Neural progenitor cell (in vitro differentiated cells): ENCODE measurements at regions not wholly inside any gene's neighbourhood (a gene's known extent, or its start where the extent isn't known, plus 50 kb on each side); places are given as distances from the start of the nearest gene placed in this dataset.

Experiments
- DNase-seq: peaks from one replicate; pipeline ENCODE4 v3.0.0-alpha.2; 2016; ENCODE audit warnings: low spot score
- H2AFZ ChIP-seq: fragments of 200-600 bp; sonication (generic); replicated peaks from 2 replicates; pipeline ENCODE4 v1.6.1; 2016; ENCODE audit warnings: antibody characterized with exemption
- H3F3A ChIP-seq: fragments of 200-600 bp; sonication (generic); 2 replicates; pipeline ENCODE4 v1.6.1; 2016; ENCODE audit warnings: antibody characterized with exemption, low read depth
- H3K27ac ChIP-seq: fragments of 200-600 bp; sonication (generic); 2 replicates; pipeline ENCODE4 v1.5.1; 2016; ENCODE audit warnings: mild to moderate bottlenecking
- H3K27me3 ChIP-seq: fragments of 200-600 bp; sonication (generic); 2 replicates; pipeline ENCODE4 v1.6.1; 2016; ENCODE audit warnings: mild to moderate bottlenecking, moderate library complexity
- H3K36me3 ChIP-seq: fragments of 200-600 bp; sonication (generic); 2 replicates; pipeline ENCODE4 v1.5.1; 2016
- H3K4me1 ChIP-seq: fragments of 200-600 bp; sonication (generic); 2 replicates; pipeline ENCODE4 v1.6.1; 2016; ENCODE audit warnings: mixed run types
- H3K4me2 ChIP-seq: fragments of 200-600 bp; sonication (generic); 2 replicates; pipeline ENCODE4 v1.6.1; 2016
- H3K4me3 ChIP-seq: fragments of 200-600 bp; sonication (generic); 2 replicates; pipeline ENCODE4 v1.5.1; 2016
- H3K79me2 ChIP-seq: fragments of 200-600 bp; sonication (generic); 2 replicates; pipeline ENCODE4 v1.6.1; 2016; ENCODE audit warnings: low read depth
- H3K9ac ChIP-seq: fragments of 200-600 bp; sonication (generic); 2 replicates; pipeline ENCODE4 v1.6.1; 2016
- H3K9me3 ChIP-seq: fragments of 200-600 bp; sonication (generic); 2 replicates; pipeline ENCODE4 v1.5.1; 2016; ENCODE audit warnings: low read depth
- H4K20me1 ChIP-seq: fragments of 200-600 bp; sonication (generic); 2 replicates; pipeline ENCODE4 v1.6.1; 2016; ENCODE audit warnings: low read depth
- H3K27ac Mint-ChIP-seq: 3 replicates; pipeline ENCODE4 v1.8.0; 2021; ENCODE audit warnings: mixed read lengths
- H3K27me3 Mint-ChIP-seq: 2 replicates; pipeline ENCODE4 v1.8.0; 2022; ENCODE audit warnings: low read depth, mild to moderate bottlenecking, inconsistent platforms, moderate library complexity, mixed read lengths; ENCODE audit not compliant: insufficient read depth
- H3K36me3 Mint-ChIP-seq: 3 replicates; pipeline ENCODE4 v1.8.0; 2021; ENCODE audit warnings: mixed read lengths
- H3K4me1 Mint-ChIP-seq: 3 replicates; pipeline ENCODE4 v1.8.0; 2021; ENCODE audit warnings: mixed read lengths
- H3K4me3 Mint-ChIP-seq: 3 replicates; pipeline ENCODE4 v1.8.0; 2021; ENCODE audit warnings: mild to moderate bottlenecking, moderate library complexity, mixed read lengths
- H3K9me3 Mint-ChIP-seq: 3 replicates; pipeline ENCODE4 v1.8.0; 2020; ENCODE audit warnings: mixed read lengths
- CTCF ChIP-seq: fragments of 200-600 bp; sonication (generic); IDR thresholded peaks from 2 replicates; pipeline ENCODE4 v1.5.1; 2017; ENCODE audit warnings: antibody characterized with exemption, mild to moderate bottlenecking
- EZH2 ChIP-seq: fragments of 200-600 bp; sonication (generic); IDR thresholded peaks from 2 replicates; pipeline ENCODE4 v1.6.1; 2017; ENCODE audit warnings: antibody characterized with exemption, mild to moderate bottlenecking, moderate library complexity
- EZH2phosphoT487 ChIP-seq: fragments of 200-600 bp; sonication (generic); IDR thresholded peaks from 2 replicates; pipeline ENCODE4 v1.6.1; 2017; ENCODE audit warnings: antibody characterized with exemption

DNA sequence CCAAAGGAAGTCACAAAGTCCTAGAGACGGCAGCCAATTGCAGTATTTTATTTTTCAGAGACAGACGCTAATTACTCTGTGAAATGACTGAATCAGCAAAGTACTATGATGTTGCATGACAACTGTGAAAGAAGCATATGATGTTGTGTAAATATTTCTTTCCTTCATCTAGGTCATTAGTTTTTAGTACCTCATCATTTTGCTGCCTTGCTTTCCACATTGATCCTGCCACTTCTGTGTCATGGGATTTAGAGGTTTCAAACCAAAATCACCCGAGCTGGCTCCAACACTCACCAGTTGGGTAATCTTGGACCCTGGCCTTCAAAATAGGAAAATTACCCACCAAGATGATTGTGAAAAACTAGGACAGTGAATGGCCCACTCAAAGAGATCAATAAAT, 585.2 kb downstream of the ACTL7B start:
- Histone ChIP-seq H3K79me2 (no peaks in the 10 kb centered on the region), H3K4me3 (no peak overlapping the region), H3F3A (peaks cover 14% of the 10 kb centered on the region), H4K20me1 (no peaks in the 10 kb centered on the region), H3K4me1 (peaks cover 17% of the 10 kb centered on the region), H3K9me3 (no peaks in the 10 kb centered on the region), H3K36me3 (no peaks in the 10 kb centered on the region), H3K9ac (no peak overlapping the region), H2AFZ (no peak overlapping the region), H3K4me2 (no peak overlapping the region), H3K27me3 (no peaks in the 10 kb centered on the region), H3K27ac (no peak overlapping the region)
- TF ChIP-seq CTCF (no peak), EZH2phosphoT487 (no peak), EZH2 (no peak)
- Mint-ChIP-seq H3K4me1 (peaks cover 28% of the 10 kb centered on the region), H3K9me3 (peaks cover 5% of the 10 kb centered on the region), H3K27me3 (no peaks in the 10 kb centered on the region), H3K4me3 (no peak overlapping the region), H3K36me3 (no peaks in the 10 kb centered on the region), H3K27ac (no peak overlapping the region)
- no peak for DNase-seq

DNA sequence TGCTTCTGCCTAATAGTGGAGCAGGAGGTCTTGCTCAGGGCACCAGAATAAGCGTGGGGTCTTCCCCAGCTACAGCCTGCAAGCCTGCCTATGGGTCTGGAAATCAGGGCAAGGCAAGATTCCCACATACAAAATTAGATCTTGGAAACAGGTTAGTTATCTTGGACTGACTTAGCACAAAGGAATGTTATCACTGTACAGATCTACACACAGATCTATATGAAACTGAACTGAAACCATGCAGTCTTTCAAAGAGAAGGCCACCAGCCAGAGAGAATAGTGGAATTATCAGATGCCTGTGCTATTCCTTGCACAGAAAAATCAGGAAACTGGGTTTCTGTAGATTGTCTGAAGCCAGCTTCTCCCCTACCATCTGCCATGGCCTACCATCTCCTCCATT, 585.7 kb downstream of the ACTL7B start:
- H3K9me3 Mint-ChIP-seq: peaks cover 8% of the 10 kb centered on the region
- Histone ChIP-seq H3K27me3 (no peaks in the 10 kb centered on the region), H3K4me3 (no peak overlapping the region), H2AFZ (no peak overlapping the region), H3K4me1 (peaks cover 17% of the 10 kb centered on the region), H3K27ac (no peak overlapping the region), H4K20me1 (no peaks in the 10 kb centered on the region), H3K9me3 (no peaks in the 10 kb centered on the region), H3K9ac (no peak overlapping the region), H3K36me3 (no peaks in the 10 kb centered on the region), H3F3A (peaks cover 14% of the 10 kb centered on the region), H3K4me2 (no peak overlapping the region), H3K79me2 (no peaks in the 10 kb centered on the region)
- no peaks in the 10 kb centered on the region for H3K36me3 Mint-ChIP-seq
- H3K27ac Mint-ChIP-seq: no peak overlapping the region
- no peak for DNase-seq
- H3K4me1 Mint-ChIP-seq: peaks cover 28% of the 10 kb centered on the region
- TF ChIP-seq EZH2 (no peak), EZH2phosphoT487 (no peak), CTCF (no peak)
- H3K4me3 Mint-ChIP-seq: no peak overlapping the region
- peaks cover 3% of the 10 kb centered on the region for H3K27me3 Mint-ChIP-seq

DNA sequence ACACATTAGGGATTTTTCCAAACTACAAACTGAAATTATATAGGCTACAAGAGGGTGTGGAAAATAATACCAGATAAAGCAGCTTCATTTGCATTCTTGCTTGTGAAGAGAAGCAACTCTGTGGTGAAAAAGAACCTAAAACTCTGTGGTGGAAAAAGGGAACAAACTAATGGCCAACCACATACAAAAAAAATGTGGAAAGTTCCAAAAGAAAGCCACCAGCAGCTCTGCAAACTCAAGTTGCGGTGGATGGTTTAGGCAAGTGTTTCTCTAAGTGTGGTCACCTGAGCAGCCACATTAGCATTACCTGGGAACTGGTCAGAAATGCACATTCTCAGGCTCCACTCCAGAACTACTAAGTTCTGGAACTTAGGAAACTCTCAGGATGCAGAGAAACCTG, 586.4 kb downstream of the ACTL7B start:
- H3K4me1 ChIP-seq: peaks cover 17% of the 10 kb centered on the region
- H3K79me2 ChIP-seq: no peaks in the 10 kb centered on the region
- H2AFZ ChIP-seq: no peak overlapping the region
- no peaks in the 10 kb centered on the region for H3K9me3 ChIP-seq
- Mint-ChIP-seq H3K4me1 (peaks cover 28% of the 10 kb centered on the region), H3K36me3 (no peaks in the 10 kb centered on the region), H3K4me3 (no peak overlapping the region), H3K9me3 (peaks cover 8% of the 10 kb centered on the region), H3K27me3 (peaks cover 3% of the 10 kb centered on the region), H3K27ac (no peak overlapping the region)
- no peaks in the 10 kb centered on the region for H4K20me1 ChIP-seq
- no peaks in the 10 kb centered on the region for H3K27me3 ChIP-seq
- peaks cover 14% of the 10 kb centered on the region for H3F3A ChIP-seq
- DNase-seq: no peak
- H3K4me2 ChIP-seq: no peak overlapping the region
- no peaks in the 10 kb centered on the region for H3K36me3 ChIP-seq
- no peak overlapping the region for H3K27ac ChIP-seq
- TF ChIP-seq EZH2 (no peak), CTCF (no peak), EZH2phosphoT487 (no peak)
- no peak overlapping the region for H3K4me3 ChIP-seq
- H3K9ac ChIP-seq: no peak overlapping the region

DNA sequence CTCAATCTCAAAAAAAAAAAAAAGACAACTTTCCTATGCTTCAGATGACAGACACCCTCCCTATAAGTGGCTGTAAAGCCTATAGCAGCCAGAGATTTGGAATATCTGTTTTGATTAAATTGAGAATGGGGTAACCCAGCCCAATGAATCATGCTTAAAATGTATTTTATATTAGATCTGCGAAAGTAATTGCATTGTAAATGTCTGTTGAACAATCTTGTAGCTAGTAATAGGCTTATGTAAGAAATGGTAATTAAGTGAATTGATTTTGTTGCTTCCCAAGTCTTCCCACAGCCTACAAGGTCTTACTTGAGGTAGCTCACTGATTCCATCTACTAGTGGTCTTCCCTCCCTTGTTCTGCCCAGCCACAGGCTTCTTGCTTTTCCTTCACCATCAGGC, 590.7 kb downstream of the ACTL7B start:
- Mint-ChIP-seq H3K36me3 (no peaks in the 10 kb centered on the region), H3K27me3 (peaks cover 6% of the 10 kb centered on the region), H3K27ac (no peak overlapping the region)

More for the DNA sequence above, 590.7 kb downstream of the ACTL7B start:
- H4K20me1 ChIP-seq: no peaks in the 10 kb centered on the region
- H3K4me1 ChIP-seq: no peaks in the 10 kb centered on the region
- no peaks in the 10 kb centered on the region for H3K79me2 ChIP-seq
- no peak overlapping the region for H3K4me3 ChIP-seq
- H2AFZ ChIP-seq: no peak overlapping the region
- H3K9me3 ChIP-seq: no peaks in the 10 kb centered on the region
- H3K4me2 ChIP-seq: no peak overlapping the region
- H3F3A ChIP-seq: no peaks in the 10 kb centered on the region
- no peak overlapping the region for H3K9ac ChIP-seq
- H3K4me1 Mint-ChIP-seq: no peaks in the 10 kb centered on the region
- TF ChIP-seq EZH2 (no peak), EZH2phosphoT487 (no peak), CTCF (no peak)
- H3K27ac ChIP-seq: no peak overlapping the region
- no peak overlapping the region for H3K4me3 Mint-ChIP-seq
- no peak for DNase-seq
- peaks cover 4% of the 10 kb centered on the region for H3K9me3 Mint-ChIP-seq
- H3K27me3 ChIP-seq: no peaks in the 10 kb centered on the region
- H3K36me3 ChIP-seq: no peaks in the 10 kb centered on the region
